GM12874 (cell line): ENCODE measurements at regions not wholly inside any gene's neighbourhood (a gene's known extent, or its start where the extent isn't known, plus 50 kb on each side); places are given as distances from the start of the nearest gene placed in this dataset.

ENCODE experiments used
- CTCF ChIP-seq: IDR thresholded peaks from 2 replicates; pipeline ENCODE4 v1.5.1; 2011; ENCODE audit warnings: low read depth, mild to moderate bottlenecking, control low read depth, low read length, moderate library complexity; ENCODE audit not compliant: insufficient read depth

DNA sequence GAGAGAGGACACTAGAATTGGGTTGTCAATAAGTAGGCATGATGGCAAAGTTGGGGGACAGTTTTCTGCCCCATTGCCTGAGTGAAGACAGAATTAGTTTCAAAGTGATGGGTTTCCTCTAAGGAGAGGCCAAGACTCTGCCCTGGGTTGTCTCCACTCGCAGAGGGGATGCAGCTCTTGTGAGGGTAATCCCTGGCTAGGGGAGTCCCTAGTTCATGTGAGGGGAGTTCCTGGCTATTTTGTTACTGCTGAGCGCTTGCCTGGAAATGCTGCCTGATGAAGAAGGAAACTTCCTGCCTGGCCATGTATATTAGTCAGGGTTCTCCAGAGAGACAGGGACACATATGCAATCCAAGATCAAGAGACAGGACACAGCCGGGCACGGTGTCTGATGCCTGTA is 501.5 kb downstream of the BCL11A start:
- no peak for TF ChIP-seq CTCF

DNA sequence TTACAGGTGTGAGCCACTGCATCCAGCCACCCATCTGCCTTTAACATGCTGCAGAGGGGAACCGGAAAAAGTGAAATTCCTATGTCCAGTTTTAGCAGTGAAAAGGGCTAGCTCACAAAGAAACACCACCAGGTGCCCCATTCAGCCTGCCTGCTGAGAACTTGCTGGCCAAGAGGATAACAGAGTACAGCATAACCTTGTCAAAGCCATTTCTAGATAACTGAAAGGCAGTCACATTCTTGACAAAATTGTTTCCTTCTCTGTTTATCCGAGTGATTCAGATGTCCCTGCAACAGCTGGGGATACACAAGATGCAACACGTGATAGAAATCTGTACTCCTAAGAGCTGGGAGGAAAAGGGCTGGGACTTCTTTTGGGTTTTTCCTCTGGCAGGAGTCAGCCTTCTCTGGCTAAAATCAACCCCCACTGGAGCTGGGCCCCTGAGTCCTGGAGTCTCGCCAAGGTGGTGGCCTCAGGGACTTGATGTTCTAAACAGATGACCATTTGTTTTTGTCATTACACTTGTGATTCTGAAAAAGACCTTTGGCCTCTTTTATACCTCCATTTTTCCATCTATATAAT is 505.4 kb downstream of the BCL11A start:
- no peak for TF ChIP-seq CTCF

GRCh38 chr2:60047347-60047746 is 506.1 kb downstream of the BCL11A start:
- no peak for TF ChIP-seq CTCF

GRCh38 chr2:60046529-60046928 is 506.9 kb downstream of the BCL11A start:
- TF ChIP-seq CTCF, result no peak

GRCh38 chr2:60045456-60045855 is 508.0 kb downstream of the BCL11A start:
- TF ChIP-seq CTCF, result no peak

DNA sequence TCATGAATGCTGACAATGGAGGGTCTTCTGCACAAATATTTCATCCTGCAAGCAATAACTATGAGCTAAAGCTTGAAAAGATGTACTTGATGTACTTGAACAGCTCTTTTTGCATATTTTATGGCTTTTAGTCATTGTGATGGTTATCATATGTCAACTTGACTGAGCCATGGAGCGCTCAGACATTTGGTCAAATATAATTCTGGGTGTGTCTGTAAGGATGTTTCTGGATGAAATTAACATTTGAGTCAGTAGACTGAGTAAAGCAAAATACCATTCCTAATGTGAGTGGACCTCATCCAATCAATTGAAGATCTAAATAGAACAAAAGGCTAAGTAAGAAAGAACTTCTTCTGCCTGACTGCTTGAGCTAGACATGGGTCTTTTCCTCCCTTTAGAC is 509.0 kb downstream of the BCL11A start:
- TF ChIP-seq CTCF, result no peak

- TF ChIP-seq CTCF, result no peak
These were observed 511.4 kb downstream of the BCL11A start for GRCh38 chr2:60042023-60042422.

GRCh38 chr2:60033325-60033724 is 520.1 kb downstream of the BCL11A start:
- no peak for TF ChIP-seq CTCF
